Activated CD8-positive, alpha-beta memory T cell treated with anti-CD3 and anti-CD28 coated beads, Interleukin-2, amount 50 U/mL, for 4 hours (primary cell): ENCODE measurements at regions not wholly inside any gene's neighbourhood (a gene's known extent, or its start where the extent isn't known, plus 50 kb on each side); places are given as distances from the start of the nearest gene placed in this dataset.
"Not testable (repeated sequence)": the region's sequence is repeated elsewhere in the genome, so short reads cannot be mapped to it uniquely, and the experiment has no call there.

Source experiments
- DNase-seq: peaks from one replicate; pipeline ENCODE4 v3.0.0-alpha.2; 2020

DNA sequence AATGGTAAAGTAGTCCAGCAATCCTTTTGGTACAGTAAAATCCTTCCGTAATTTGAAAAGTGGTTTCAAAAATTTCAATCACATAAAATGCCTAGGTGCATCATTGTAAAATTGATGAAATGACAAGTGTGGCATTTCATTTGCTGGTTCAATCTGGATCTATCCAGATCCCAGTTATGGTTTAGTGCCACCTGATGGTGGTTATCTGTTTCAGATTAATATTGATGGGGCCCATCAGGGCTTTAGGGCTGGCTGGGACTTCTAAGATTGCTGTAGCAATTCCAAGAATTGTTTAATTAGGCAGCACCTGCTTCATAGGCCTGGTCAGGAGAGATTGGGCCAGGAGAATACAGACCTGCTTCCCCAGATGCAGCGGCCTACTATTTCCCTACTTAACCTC lies 55.5 kb upstream of the PIK3C3 start:
- no peak for DNase-seq

DNA sequence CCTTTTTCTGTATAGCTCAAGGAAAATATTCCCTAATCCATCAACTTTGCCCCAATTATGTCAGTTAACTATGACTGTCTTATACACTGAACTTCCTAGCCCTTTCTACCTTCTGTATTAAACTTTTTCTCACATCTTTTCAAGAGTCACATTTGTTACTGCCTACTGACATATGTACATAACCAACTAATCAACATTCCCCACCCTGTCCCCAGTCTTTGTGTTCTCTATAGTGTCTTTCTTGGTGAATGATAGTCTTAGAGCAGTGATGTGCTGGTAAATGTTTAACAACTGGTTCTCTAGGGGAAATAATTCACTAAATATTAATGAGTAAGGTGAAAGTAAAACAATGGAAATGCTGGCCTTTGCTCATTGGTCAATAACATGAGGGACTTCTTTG lies 61.6 kb upstream of the PIK3C3 start:
- no peak for DNase-seq

GRCh38 chr18:41887100-41887499 lies 67.9 kb upstream of the PIK3C3 start:
- no peak for DNase-seq

GRCh38 chr18:41886126-41886807 lies 68.8 kb upstream of the PIK3C3 start:
- DNase-seq: no peak

DNA sequence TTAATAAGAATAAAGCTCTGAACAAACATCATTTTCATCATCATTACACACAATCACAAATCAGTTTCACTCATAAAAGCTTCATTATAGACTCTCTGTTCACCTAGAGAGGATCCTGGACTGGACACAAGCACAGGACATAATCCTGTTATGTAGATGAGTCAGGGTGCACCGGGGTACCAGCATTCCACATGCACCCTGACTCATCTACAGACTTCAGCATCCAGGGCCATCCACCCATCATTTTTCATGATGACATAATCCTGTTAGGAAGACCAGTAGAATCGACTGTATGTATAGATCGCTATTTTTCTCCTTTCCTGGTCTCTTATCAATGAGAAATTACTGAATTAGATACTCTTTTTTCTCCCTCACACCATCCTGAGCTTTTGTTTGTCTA lies 73.7 kb upstream of the PIK3C3 start:
- no peak for DNase-seq

- DNase-seq: no peak
Measured at GRCh38 chr18:41879256-41879655, 75.8 kb upstream of the PIK3C3 start.

- DNase-seq: no peak
Measured at GRCh38 chr18:41875094-41875780, 79.8 kb upstream of the PIK3C3 start.

- no peak for DNase-seq
Measured at GRCh38 chr18:41873730-41874129, 81.3 kb upstream of the PIK3C3 start.

- no peak for DNase-seq
Measured at GRCh38 chr18:41872206-41872605, 82.8 kb upstream of the PIK3C3 start.

DNA sequence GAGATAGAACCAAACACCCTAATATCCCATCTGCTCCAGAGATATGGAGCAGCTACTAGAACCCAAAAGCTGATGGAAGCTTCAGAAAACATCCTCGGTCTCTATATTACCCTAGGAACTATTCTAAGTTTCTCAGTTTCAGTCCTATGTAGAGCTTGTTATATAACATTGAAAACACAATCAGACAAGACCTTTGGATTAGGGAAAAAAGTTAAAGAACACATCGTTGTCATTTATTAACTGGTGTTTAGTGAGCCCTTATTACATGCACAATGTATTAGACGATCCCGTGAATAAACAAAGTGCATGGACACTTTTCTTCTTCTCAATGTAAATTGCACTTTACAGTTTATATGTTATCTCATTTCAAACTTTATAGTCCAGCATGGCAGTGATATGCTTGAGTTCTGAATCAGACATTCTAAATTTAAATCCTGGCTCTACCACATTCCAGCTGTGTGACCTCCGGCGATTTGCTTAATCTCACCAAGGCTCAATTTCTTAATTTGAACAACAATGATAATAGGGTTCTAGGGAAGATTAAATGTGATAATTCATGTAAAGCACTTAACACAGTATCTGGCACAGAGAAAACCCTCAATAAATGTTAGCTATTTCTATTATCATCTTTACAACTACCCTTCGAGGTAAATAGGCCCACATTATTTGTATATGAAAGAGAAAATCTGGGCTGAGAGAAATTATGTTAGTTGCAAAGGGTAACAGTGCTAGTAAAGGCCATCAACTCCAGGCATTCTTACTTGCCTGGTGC lies 83.6 kb upstream of the PIK3C3 start:
- DNase-seq: no peak

GRCh38 chr18:41870817-41871216 lies 84.2 kb upstream of the PIK3C3 start:
- DNase-seq: no peak

DNA sequence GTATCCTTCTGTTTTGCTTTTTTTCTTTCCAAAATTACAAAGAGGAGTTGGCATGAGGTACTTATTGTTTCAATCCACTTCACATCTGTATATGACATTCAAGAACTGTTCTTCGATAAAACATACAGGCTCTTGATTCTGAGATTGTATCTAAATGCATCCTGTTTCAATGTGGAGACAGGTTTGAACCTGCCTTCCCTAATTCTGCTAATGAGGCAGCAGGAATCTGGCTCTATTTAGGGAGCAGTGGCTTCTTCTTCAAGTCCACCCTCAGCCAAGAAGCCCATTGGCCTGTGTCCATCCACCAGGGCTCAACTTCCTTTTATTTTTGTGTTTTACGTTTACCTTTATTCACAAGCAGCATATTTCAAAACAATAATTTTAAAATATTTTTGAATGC lies 84.8 kb upstream of the PIK3C3 start:
- no peak for DNase-seq

GRCh38 chr18:41865796-41866195 lies 89.2 kb upstream of the PIK3C3 start:
- not testable (repeated sequence) for DNase-seq

GRCh38 chr18:41864216-41864615 lies 90.8 kb upstream of the PIK3C3 start:
- no peak for DNase-seq

- DNase-seq: no peak
Measured at GRCh38 chr18:41862921-41863320, 92.1 kb upstream of the PIK3C3 start.

GRCh38 chr18:41860987-41861386 lies 94.0 kb upstream of the PIK3C3 start:
- no peak for DNase-seq

DNA sequence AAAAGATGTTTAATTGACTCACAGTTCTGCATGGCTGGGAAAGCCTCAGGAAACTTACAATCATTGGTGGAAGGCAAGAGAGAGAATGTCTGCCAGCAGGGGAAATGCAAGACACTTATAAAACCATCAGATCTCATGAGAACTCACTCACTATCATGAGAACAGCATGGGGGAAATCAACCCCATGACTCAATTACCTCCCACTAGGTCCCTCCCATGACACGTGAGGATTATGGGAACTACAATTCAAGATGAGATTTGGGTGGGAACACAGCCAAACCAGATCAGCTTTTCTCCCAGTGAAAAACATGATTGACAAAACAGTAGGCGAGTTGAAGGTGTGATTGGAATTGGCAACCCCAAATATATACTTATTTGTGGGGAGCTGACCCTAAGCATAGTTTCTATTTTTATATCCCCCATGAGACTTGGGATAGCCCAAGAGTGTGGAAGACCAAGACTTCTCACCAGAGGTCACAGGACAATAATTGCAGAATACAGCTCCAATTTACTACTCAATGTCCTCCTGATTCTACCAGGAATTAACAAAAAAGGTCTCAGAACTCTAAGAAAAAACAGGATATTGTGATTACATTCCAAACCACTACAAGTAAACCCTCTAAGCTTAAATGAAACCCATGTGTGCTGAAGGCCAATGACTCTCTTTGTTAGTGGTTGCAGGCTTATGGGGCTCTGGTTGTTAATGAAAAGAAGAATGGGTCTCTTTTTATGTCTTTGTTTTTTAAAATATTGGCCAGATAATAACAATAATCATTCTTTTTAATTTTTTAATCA lies 96.1 kb upstream of the PIK3C3 start:
- DNase-seq: no peak

- no peak for DNase-seq
Measured at GRCh38 chr18:41853280-41853679, 101.8 kb upstream of the PIK3C3 start.

- no peak for DNase-seq
Measured at GRCh38 chr18:41850781-41851180, 104.3 kb upstream of the PIK3C3 start.

GRCh38 chr18:41849632-41850031 lies 105.4 kb upstream of the PIK3C3 start:
- no peak for DNase-seq

DNA sequence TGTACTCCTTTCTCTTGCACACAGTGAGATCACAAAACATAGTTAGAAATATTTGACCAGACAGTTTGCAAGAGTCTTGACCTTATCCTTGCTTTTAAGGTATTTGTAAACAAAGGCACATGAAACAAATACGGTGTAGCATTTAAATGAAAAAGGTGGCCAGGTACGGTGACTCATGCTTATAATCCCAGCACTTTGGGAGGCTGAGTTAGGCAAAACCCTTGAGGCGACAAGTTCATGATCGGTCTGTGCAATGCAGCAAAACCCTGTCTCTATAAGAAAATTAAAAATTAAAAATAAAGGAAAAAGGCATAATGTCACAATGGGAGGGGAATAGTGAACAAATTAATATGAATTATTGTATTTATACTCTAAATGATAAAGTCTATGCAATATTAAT lies 109.5 kb upstream of the PIK3C3 start:
- DNase-seq: no peak

DNA sequence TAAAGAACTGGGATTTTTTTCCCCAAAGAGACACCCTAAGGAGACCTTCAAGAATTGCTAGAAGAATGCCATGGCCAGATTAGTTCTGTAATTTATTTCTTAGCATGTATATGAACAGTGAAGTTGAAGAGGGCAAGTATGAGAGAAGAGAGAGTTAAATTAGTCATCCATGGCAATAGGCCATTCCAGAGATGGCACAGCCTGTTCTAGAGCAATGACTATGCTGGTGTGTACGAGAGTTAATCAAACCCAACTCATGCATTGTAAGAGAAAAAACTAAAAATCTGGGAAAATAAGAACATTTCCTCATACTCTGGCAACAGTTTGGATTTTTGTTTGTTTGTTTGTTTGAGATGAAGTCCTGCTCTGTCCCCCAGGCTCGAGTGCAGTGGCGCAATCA lies 112.1 kb upstream of the PIK3C3 start:
- no peak for DNase-seq
